B cell (primary cell): ENCODE measurements at regions not wholly inside any gene's neighbourhood (a gene's known extent, or its start where the extent isn't known, plus 50 kb on each side); places are given as distances from the start of the nearest gene placed in this dataset.

Experiments
- EZH2 ChIP-seq: IDR thresholded peaks from 2 replicates; pipeline ENCODE4 v1.6.1; 2012; ENCODE audit warnings: borderline replicate concordance, low read depth, mild to moderate bottlenecking, moderate library complexity, low read length; ENCODE audit not compliant: insufficient read depth, poor library complexity, severe bottlenecking
- TF ChIP-seq, protein P1 (sequence below): fragments of 200-600 bp; IDR thresholded peaks from one replicate; pipeline ENCODE4 v1.8.0; 2022; ENCODE audit warnings: antibody characterized with exemption, mild to moderate bottlenecking

- TF ChIP-seq, protein P1, sequence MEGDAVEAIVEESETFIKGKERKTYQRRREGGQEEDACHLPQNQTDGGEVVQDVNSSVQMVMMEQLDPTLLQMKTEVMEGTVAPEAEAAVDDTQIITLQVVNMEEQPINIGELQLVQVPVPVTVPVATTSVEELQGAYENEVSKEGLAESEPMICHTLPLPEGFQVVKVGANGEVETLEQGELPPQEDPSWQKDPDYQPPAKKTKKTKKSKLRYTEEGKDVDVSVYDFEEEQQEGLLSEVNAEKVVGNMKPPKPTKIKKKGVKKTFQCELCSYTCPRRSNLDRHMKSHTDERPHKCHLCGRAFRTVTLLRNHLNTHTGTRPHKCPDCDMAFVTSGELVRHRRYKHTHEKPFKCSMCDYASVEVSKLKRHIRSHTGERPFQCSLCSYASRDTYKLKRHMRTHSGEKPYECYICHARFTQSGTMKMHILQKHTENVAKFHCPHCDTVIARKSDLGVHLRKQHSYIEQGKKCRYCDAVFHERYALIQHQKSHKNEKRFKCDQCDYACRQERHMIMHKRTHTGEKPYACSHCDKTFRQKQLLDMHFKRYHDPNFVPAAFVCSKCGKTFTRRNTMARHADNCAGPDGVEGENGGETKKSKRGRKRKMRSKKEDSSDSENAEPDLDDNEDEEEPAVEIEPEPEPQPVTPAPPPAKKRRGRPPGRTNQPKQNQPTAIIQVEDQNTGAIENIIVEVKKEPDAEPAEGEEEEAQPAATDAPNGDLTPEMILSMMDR: no peak
- no peak for TF ChIP-seq EZH2
Measured at GRCh38 chr6:120248451-120248850, 898.9 kb upstream of the MAN1A1 start.
